Anterior cingulate cortex (tissue), 58 donors: ENCODE measurements at regions not wholly inside any gene's neighbourhood (a gene's known extent, or its start where the extent isn't known, plus 50 kb on each side); places are given as distances from the start of the nearest gene placed in this dataset.

ENCODE experiments used
- DNase-seq, 58 donors: peaks; one replicate each; lab custom pipeline; 2025; lab: John Stamatoyannopoulos, UW

- DNase-seq, result no peak
These were observed 633.7 kb downstream of the TBC1D22A start for GRCh38 chr22:47396105-47396504.

DNA sequence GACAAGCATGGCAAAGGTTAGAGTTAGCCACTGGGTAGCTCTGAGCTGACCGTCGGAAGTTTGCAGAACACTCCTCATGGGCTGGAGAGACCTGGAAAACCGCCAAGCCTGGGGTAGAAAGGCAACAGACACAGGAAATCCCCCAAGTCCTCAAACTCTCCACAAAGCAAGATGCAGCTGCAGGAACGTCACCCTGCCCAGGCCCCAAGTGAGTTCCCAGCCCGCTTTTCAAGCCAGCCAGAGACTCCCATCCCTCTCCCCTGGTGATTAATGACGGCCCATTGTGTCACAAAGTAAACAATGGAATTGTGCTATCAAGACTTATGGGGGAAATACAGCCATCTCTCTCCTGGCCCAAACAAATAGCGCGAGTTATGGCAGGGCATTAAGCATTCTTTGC, 633.0 kb downstream of the TBC1D22A start:
- DNase-seq, result no peak

GRCh38 chr22:47394504-47395440, 632.3 kb downstream of the TBC1D22A start:
- no peak for DNase-seq

DNA sequence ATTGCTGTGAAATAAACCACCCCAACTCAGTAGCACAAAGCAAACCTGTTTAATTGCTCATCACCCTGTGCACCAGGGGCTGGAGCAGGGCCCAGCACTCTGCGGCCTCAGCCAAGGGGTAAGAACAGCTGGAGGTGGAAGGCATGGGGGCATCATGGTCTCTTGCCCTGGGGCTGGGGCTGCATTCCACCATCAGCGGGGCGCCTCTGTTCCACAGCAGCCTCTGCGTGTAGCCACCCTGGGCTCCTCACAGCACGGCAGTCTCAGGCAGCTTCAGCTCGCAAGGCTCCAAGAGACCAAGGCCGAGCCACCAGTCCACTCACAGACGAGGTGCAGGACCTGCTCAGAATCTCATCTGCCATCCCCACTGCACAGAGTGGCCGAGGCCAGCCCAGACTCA, 630.7 kb downstream of the TBC1D22A start:
- no peak for DNase-seq

GRCh38 chr22:47392729-47393128, 630.3 kb downstream of the TBC1D22A start:
- no peak for DNase-seq

DNA sequence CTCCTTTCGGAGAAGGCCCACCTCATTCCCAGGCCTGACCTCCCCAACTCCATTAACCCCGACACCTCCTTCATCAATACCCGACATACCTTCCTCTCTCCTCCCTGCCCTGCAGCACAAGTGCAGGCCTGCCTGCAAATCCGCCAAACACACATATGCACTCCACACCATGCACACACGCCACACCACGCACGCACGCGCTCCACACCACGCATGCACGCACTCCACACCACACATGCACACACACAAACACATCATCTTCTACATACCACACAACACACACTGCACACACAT, 629.6 kb downstream of the TBC1D22A start:
- DNase-seq, result no peak

DNA sequence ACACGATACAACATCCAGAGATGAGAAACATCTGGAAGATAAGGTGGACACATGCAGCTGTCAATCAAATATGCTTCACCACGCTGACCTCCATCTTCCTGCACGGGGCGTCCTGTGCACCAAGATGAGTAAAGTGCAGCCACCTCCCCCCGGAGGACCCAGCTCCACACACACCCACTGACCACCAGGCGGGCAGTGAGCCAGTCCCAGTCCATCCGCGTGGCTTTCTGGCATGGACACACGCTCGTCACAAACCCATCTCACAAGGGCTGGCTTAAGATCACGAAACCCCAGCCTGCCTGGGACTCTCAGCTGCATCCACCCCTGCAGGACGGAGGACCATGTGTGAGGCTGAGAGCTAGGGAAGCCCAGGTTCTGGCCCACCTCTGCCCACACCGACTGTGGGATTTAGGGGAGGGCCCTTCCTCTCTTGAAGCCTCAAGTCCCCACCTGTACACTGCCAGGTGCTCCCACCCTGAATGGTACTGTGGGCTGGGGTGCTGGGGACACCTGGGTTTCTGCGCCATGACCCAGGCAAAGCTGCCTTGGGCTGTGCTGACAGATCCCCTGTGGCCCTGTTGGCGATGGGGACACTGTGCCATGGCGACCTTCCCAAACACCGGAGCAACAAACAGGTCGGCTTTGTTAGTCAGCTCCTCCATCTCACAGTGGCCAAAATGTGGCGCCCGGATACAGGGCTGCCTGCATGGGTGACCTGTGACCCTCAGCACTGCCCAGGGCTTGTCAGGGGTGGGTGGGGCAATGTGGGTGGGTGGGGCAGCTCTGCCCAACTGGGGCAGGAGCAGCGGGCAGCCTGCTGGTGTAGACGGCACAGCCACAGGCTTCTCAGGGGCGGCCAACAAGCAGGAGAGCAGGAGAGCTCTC, 629.0 kb downstream of the TBC1D22A start:
- no peak for DNase-seq

GRCh38 chr22:47390026-47390970, 627.8 kb downstream of the TBC1D22A start:
- no peak for DNase-seq

DNA sequence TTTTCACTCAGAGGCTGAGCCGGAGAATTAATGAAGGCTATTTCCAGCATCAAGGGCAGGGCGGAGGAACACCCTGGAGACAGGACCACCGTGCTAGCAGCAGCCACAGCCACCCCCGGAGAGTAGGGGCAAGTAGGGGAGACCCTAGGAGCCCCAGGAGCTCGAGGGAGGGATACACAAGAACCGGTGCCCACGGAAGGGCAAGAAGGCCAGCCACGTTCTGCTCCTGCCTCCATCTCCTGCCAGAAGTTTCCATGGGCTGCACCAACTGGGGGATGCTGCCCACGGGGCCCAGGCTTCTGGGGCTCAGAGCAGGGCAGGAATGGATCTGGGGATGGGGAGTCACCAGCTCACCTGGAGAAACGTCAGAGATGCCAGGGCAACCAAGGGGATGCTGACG, 626.8 kb downstream of the TBC1D22A start:
- DNase-seq, result no peak

GRCh38 chr22:47388778-47389177, 626.3 kb downstream of the TBC1D22A start:
- no peak for DNase-seq

DNA sequence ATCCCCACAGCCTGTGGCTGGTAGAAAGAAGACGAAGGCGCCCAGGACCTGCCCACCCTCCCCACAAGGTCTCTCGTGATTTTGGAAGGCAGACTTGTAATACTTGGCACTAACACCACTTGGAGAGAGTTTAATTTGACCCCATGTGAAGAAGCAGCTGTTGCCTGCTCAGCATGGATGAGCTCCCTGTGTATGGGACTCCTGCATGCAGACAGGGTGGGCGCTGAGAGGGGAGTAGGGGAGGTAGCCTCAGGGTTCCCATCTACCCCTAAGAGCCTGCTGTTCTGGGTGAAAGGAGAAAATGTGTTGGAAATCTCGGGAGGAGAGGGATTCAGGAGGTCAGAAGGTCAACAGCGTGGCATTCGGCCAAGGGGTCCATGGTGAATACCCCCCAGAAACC, 625.9 kb downstream of the TBC1D22A start:
- DNase-seq, result no peak

DNA sequence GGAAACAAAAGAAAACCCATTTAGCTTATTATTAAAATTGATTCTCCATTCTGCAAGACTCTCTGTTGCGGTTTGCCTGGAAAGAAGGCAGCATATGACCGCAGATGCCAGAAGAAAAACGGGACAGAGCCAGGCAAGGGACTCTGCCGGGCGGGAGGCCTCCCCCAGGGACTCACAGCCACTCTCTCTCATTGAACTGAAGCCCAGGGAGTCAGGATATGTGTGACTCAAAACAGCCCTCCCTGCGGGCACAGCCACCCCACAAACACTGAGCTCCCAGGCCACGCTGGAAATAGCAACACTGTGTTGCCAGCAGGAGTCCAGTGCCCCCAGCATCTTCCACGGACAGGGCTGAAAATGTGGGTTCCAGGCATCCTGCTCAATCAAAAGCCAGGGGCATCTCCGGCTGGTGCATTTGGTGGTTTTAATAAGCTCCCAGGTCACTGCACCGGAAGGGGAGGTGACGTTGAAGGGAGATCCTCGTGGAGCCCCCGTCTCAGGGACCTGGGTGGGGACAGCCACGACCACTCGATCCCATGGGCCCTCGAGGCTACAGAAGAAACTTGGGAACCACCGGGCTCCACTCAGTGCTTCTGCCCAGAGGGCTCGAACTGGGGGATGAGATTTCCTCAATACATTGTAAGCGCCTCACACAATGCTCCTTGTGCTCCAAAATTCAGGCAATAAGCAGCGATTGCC, 624.5 kb downstream of the TBC1D22A start:
- peak in 1 of 58 donors; percentile 6 for DNase-seq

DNA sequence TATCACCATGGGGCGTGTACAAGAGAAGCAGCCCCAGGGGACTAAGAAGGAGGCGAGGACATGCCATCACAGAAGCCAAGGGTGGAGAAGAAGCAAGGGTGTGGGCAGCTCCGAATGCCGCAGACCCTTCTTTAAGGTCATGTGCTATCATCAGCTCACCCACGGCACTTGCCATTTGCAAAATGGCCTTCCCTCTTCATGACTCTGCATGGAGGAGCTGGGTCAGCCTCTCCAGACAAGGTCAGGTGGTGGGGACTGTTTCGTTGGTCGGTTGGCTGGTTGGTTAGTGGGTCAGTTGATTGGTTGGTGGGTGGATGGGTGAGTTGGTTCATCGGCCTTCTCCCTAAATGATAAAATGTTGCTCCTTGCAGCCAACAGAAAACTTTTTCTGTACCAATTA, 622.5 kb downstream of the TBC1D22A start:
- DNase-seq, result no peak

DNA sequence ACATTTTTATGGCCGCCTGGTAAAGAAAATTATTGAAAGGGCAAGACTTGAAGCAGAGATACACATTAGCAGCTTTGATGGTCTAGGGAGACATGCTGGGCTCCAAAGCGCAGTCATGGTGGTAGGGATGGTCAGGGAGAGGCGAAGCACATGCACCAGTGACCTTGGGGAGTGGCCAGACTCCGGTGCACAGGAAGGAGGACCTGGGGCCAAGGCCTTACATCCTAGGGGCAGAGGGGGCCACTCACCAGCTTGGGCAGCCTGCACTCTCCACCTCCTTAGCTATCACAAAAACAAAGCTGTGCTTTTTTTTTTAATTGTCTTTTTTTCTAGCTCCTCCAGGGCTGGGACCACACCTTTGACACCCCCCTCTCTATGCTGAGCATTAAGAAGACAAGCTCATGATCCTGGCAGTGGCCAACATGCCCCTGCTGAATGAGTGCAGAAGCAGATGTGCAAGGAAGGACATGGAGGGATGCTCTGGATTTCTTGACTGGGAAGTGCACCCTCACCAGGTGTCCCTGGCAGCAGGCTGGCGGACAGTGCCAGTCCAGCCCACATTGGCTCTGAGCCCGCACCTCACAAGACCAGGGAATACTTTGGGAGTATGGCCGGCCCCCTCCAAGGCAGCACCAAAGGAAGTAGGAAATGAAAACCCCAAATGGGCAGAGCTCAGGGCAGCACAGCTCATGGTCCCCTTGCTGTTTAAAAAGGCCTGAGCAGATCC, 619.9 kb downstream of the TBC1D22A start:
- no peak for DNase-seq

DNA sequence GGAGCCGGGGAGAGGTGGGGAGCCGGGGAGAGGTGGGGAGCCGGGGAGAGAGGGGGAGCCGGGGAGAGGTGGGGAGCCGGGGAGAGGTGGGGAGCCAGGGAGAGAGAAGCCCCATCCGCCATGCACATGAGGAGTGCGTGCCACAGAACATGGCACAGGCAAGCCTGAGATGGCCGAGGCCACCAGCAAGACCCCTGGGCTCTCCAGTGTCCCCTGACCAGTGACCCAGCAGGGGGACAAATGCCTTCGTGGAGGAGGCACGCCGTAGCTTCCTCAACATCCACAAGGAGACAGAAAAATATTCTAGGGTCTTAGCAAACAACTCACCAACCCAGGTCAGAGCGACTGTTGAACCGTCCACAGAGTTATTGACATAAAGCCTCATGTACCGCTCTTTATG, 618.8 kb downstream of the TBC1D22A start:
- DNase-seq, result no peak

DNA sequence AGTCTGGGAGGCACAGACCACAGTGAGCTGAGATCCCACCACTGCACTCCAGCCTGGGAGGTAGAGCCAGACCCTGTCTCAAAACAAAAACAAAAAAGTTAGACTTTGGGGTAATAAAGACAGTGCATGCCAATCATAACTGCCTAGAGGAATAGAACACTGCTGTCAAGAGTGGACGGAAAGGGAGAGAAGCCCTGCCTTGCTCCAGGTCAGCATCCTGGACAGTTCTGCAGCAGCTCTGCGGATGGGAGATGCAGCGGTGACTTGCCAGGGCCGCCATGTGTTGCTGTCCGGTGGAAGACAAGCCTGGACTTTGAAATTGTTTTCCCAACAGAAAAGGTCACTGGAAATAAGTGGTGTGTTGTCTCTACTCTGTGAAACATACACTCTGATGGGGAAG, 618.2 kb downstream of the TBC1D22A start:
- no peak for DNase-seq

DNA sequence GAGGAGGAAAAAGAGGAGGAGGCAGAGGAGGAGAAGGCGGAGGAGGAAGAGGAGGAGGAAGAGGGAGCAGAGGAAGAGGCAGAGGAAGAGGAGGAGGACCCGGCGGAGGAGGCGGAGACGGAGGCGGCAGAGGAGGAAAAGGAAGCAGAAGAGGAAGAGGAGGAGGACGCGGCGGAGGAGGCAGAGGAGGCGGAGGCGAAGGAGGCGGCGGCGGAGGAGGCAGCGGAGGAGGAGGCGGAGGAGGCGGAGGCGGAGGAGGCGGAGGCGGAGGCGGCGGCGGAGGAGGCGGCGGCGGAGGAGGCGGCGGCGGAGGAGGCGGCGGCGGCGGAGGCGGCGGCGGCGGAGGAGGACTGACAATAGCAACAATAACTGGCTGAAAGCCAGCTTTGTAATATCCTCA, 616.6 kb downstream of the TBC1D22A start:
- DNase-seq, result no peak

DNA sequence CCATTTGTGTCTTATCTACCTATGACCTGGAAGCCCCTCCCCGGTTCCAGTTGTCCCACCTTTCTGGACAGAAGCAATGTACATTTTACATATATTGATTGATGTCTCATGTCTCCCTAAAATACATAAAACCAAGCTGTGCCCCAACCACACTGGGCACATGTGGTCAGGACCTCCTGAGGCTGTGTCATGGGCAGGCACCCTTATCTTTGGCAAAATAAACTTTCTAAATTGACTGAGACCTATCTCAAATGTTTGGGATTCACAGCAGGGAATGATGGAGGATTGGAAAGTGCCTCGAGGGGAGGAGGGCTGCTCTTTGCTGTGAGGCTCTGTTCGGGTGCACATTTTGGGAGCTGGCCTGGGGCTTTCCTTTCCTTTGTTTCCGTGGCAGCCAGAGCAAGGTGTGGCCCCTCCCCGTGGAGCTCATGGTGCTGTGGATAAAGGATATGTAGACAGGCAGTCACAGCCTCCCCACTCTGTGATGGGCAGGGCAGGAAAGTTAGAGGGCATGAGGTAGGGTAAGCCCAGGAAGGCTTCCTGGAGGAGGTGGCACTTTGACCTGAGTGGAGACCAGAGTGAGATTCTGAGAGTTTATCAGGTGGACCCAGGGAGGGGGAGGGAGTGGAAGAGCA, 615.6 kb downstream of the TBC1D22A start:
- DNase-seq, result no peak
